ENCODE measurements at regions not wholly inside any gene's neighbourhood (a gene's known extent, or its start where the extent isn't known, plus 50 kb on each side); places are given as distances from the start of the nearest gene placed in this dataset.

- H3K9me3 Mint-ChIP-seq: no peaks in the 10 kb centered on the region
- H3K36me3 Mint-ChIP-seq: no peaks in the 10 kb centered on the region
- no peak overlapping the region for H3K4me3 ChIP-seq (ENCODE audit: low read depth, low read length)
- no peak overlapping the region for H3K4me3 Mint-ChIP-seq
- no peak overlapping the region for H3K27ac Mint-ChIP-seq
- H3K27ac ChIP-seq (ENCODE audit: insufficient read depth, low read length, poor library complexity, severe bottlenecking): no peak overlapping the region
- DNase-seq (no peak), ATAC-seq (ENCODE audit: low read depth in 2 of 2) (no peak)
- H3K9me3 ChIP-seq (ENCODE audit: control insufficient read depth in 2 of 2, low read length in 2 of 2): no peaks in the 10 kb centered on the region
- H3K27me3 Mint-ChIP-seq: peaks cover 11% of the 10 kb centered on the region
- H3K4me1 ChIP-seq (ENCODE audit: control insufficient read depth, insufficient read depth, low read length, poor library complexity, severe bottlenecking): no peaks in the 10 kb centered on the region
- peaks cover 4% of the 10 kb centered on the region for H3K27me3 ChIP-seq (ENCODE audit: control insufficient read depth, insufficient read depth, low read length)
- H3K4me1 Mint-ChIP-seq: no peaks in the 10 kb centered on the region
- no peaks in the 10 kb centered on the region for H3K36me3 ChIP-seq (ENCODE audit: control insufficient read depth, insufficient read depth, low read length)
Measured at GRCh38 chr13:78770601-78771000, 111.6 kb upstream of the OBI1 start.

GRCh38 chr13:78768950-78769349 lies 110.0 kb upstream of the OBI1 start:
- Histone ChIP-seq H3K27me3 (ENCODE audit: control insufficient read depth, insufficient read depth, low read length) (peaks cover 4% of the 10 kb centered on the region), H3K4me1 (ENCODE audit: control insufficient read depth, insufficient read depth, low read length, poor library complexity, severe bottlenecking) (no peaks in the 10 kb centered on the region), H3K4me3 (ENCODE audit: low read depth, low read length) (no peak overlapping the region), H3K27ac (ENCODE audit: insufficient read depth, low read length, poor library complexity, severe bottlenecking) (no peak overlapping the region), H3K36me3 (ENCODE audit: control insufficient read depth, insufficient read depth, low read length) (no peaks in the 10 kb centered on the region), H3K9me3 (ENCODE audit: control insufficient read depth in 2 of 2, low read length in 2 of 2) (no peaks in the 10 kb centered on the region)
- peaks cover 0 to 3% (median 0%) of the 10 kb centered on the region in 7 donors for H3K9me3 Mint-ChIP-seq
- H3K27me3 Mint-ChIP-seq: peaks cover 7% of the 10 kb centered on the region
- no peaks in the 10 kb centered on the region for H3K4me1 Mint-ChIP-seq
- H3K36me3 Mint-ChIP-seq: no peaks in the 10 kb centered on the region
- no peak overlapping the region for H3K4me3 Mint-ChIP-seq
- DNase-seq (no peak), ATAC-seq (ENCODE audit: low read depth in 2 of 2) (no peak)
- H3K27ac Mint-ChIP-seq: no peak overlapping the region

- H3K4me3 Mint-ChIP-seq: no peak overlapping the region
- Histone ChIP-seq H3K27me3 (ENCODE audit: control insufficient read depth, insufficient read depth, low read length) (peaks cover 1% of the 10 kb centered on the region), H3K4me1 (ENCODE audit: control insufficient read depth, insufficient read depth, low read length, poor library complexity, severe bottlenecking) (no peaks in the 10 kb centered on the region), H3K27ac (ENCODE audit: insufficient read depth, low read length, poor library complexity, severe bottlenecking) (no peak overlapping the region), H3K9me3 (ENCODE audit: control insufficient read depth in 2 of 2, low read length in 2 of 2) (no peaks in the 10 kb centered on the region), H3K4me3 (ENCODE audit: low read depth, low read length) (no peak overlapping the region), H3K36me3 (ENCODE audit: control insufficient read depth, insufficient read depth, low read length) (no peaks in the 10 kb centered on the region)
- DNase-seq (no peak), ATAC-seq (ENCODE audit: low read depth in 2 of 2) (no peak)
- H3K9me3 Mint-ChIP-seq: peaks cover 0 to 3% (median 0%) of the 10 kb centered on the region in 7 donors
- H3K27me3 Mint-ChIP-seq: peaks cover 4% of the 10 kb centered on the region
- H3K4me1 Mint-ChIP-seq: no peaks in the 10 kb centered on the region
- no peaks in the 10 kb centered on the region for H3K36me3 Mint-ChIP-seq
- peak overlapping the region in 1 of 3 donors; percentile 9 for H3K27ac Mint-ChIP-seq
Measured at GRCh38 chr13:78764665-78765064, 105.7 kb upstream of the OBI1 start.

- Mint-ChIP-seq H3K27me3 (peaks cover 4% of the 10 kb centered on the region), H3K36me3 (no peaks in the 10 kb centered on the region), H3K4me3 (no peak overlapping the region), H3K27ac (no peak overlapping the region), H3K9me3 (peaks cover 0 to 3% (median 0%) of the 10 kb centered on the region in 7 donors), H3K4me1 (no peaks in the 10 kb centered on the region)
- no peak for DNase-seq
- Histone ChIP-seq H3K4me3 (ENCODE audit: low read depth, low read length) (no peak overlapping the region), H3K4me1 (ENCODE audit: control insufficient read depth, insufficient read depth, low read length, poor library complexity, severe bottlenecking) (no peaks in the 10 kb centered on the region), H3K27ac (ENCODE audit: insufficient read depth, low read length, poor library complexity, severe bottlenecking) (no peak overlapping the region), H3K27me3 (ENCODE audit: control insufficient read depth, insufficient read depth, low read length) (peaks cover 1% of the 10 kb centered on the region), H3K9me3 (ENCODE audit: control insufficient read depth in 2 of 2, low read length in 2 of 2) (no peaks in the 10 kb centered on the region), H3K36me3 (ENCODE audit: control insufficient read depth, insufficient read depth, low read length) (no peaks in the 10 kb centered on the region)
- ATAC-seq (ENCODE audit: low read depth in 2 of 2): no peak
Measured at GRCh38 chr13:78762825-78763224, 103.9 kb upstream of the OBI1 start.

- H3K9me3 ChIP-seq (ENCODE audit: control insufficient read depth in 2 of 2, low read length in 2 of 2): no peaks in the 10 kb centered on the region
- H3K36me3 Mint-ChIP-seq: no peaks in the 10 kb centered on the region
- H3K27me3 Mint-ChIP-seq: peaks cover 4% of the 10 kb centered on the region
- no peaks in the 10 kb centered on the region for H3K4me1 ChIP-seq (ENCODE audit: control insufficient read depth, insufficient read depth, low read length, poor library complexity, severe bottlenecking)
- no peak overlapping the region for H3K27ac ChIP-seq (ENCODE audit: insufficient read depth, low read length, poor library complexity, severe bottlenecking)
- no peaks in the 10 kb centered on the region for H3K36me3 ChIP-seq (ENCODE audit: control insufficient read depth, insufficient read depth, low read length)
- no peak for ATAC-seq (ENCODE audit: low read depth in 2 of 2)
- no peak for DNase-seq
- H3K4me1 Mint-ChIP-seq: no peaks in the 10 kb centered on the region
- H3K9me3 Mint-ChIP-seq: peaks cover 0 to 2% (median 0%) of the 10 kb centered on the region in 7 donors
- no peak overlapping the region for H3K4me3 Mint-ChIP-seq
- H3K27me3 ChIP-seq (ENCODE audit: control insufficient read depth, insufficient read depth, low read length): peaks cover 3% of the 10 kb centered on the region
- no peak overlapping the region for H3K27ac Mint-ChIP-seq
- no peak overlapping the region for H3K4me3 ChIP-seq (ENCODE audit: low read depth, low read length)
Measured at GRCh38 chr13:78759704-78760103, 100.7 kb upstream of the OBI1 start.

- no peak for ATAC-seq (ENCODE audit: low read depth in 2 of 2)
- H3K9me3 ChIP-seq (ENCODE audit: control insufficient read depth in 2 of 2, low read length in 2 of 2): no peaks in the 10 kb centered on the region
- H3K27ac ChIP-seq (ENCODE audit: insufficient read depth, low read length, poor library complexity, severe bottlenecking): no peak overlapping the region
- H3K36me3 ChIP-seq (ENCODE audit: control insufficient read depth, insufficient read depth, low read length): no peaks in the 10 kb centered on the region
- Mint-ChIP-seq H3K4me3 (no peak overlapping the region), H3K9me3 (peaks cover 0 to 2% (median 0%) of the 10 kb centered on the region in 7 donors), H3K27me3 (peaks cover 4% of the 10 kb centered on the region), H3K36me3 (no peaks in the 10 kb centered on the region), H3K4me1 (no peaks in the 10 kb centered on the region), H3K27ac (no peak overlapping the region)
- no peak overlapping the region for H3K4me3 ChIP-seq (ENCODE audit: low read depth, low read length)
- peaks cover 3% of the 10 kb centered on the region for H3K27me3 ChIP-seq (ENCODE audit: control insufficient read depth, insufficient read depth, low read length)
- H3K4me1 ChIP-seq (ENCODE audit: control insufficient read depth, insufficient read depth, low read length, poor library complexity, severe bottlenecking): no peaks in the 10 kb centered on the region
- no peak for DNase-seq
Measured at GRCh38 chr13:78758549-78758948, 99.6 kb upstream of the OBI1 start.

GRCh38 chr13:78753435-78753834 lies 94.5 kb upstream of the OBI1 start:
- no peak overlapping the region for H3K4me3 Mint-ChIP-seq
- H3K27me3 Mint-ChIP-seq: no peaks in the 10 kb centered on the region
- peaks cover 2% of the 10 kb centered on the region for H3K27me3 ChIP-seq (ENCODE audit: control insufficient read depth, insufficient read depth, low read length)
- no peaks in the 10 kb centered on the region for H3K4me1 ChIP-seq (ENCODE audit: control insufficient read depth, insufficient read depth, low read length, poor library complexity, severe bottlenecking)
- no peak overlapping the region for H3K4me3 ChIP-seq (ENCODE audit: low read depth, low read length)
- no peaks in the 10 kb centered on the region for H3K36me3 Mint-ChIP-seq
- ATAC-seq (ENCODE audit: low read depth in 2 of 2): no peak
- no peaks in the 10 kb centered on the region for H3K4me1 Mint-ChIP-seq
- no peak overlapping the region for H3K27ac Mint-ChIP-seq
- no peak for DNase-seq
- no peak overlapping the region for H3K27ac ChIP-seq (ENCODE audit: insufficient read depth, low read length, poor library complexity, severe bottlenecking)
- peaks cover 0 to 1% (median 0%) of the 10 kb centered on the region in 7 donors for H3K9me3 Mint-ChIP-seq
- H3K9me3 ChIP-seq (ENCODE audit: control insufficient read depth in 2 of 2, low read length in 2 of 2): no peaks in the 10 kb centered on the region
- no peaks in the 10 kb centered on the region for H3K36me3 ChIP-seq (ENCODE audit: control insufficient read depth, insufficient read depth, low read length)

GRCh38 chr13:78750735-78751134 lies 91.8 kb upstream of the OBI1 start:
- Histone ChIP-seq H3K4me3 (ENCODE audit: low read depth, low read length) (no peak overlapping the region), H3K27ac (ENCODE audit: insufficient read depth, low read length, poor library complexity, severe bottlenecking) (no peak overlapping the region), H3K36me3 (ENCODE audit: control insufficient read depth, insufficient read depth, low read length) (no peaks in the 10 kb centered on the region), H3K27me3 (ENCODE audit: control insufficient read depth, insufficient read depth, low read length) (no peaks in the 10 kb centered on the region), H3K4me1 (ENCODE audit: control insufficient read depth, insufficient read depth, low read length, poor library complexity, severe bottlenecking) (no peaks in the 10 kb centered on the region), H3K9me3 (ENCODE audit: control insufficient read depth in 2 of 2, low read length in 2 of 2) (no peaks in the 10 kb centered on the region)
- H3K4me3 Mint-ChIP-seq: no peak overlapping the region
- peaks cover 0 to 1% (median 0%) of the 10 kb centered on the region in 7 donors for H3K9me3 Mint-ChIP-seq
- no peak for ATAC-seq (ENCODE audit: low read depth in 2 of 2)
- no peak overlapping the region for H3K27ac Mint-ChIP-seq
- no peaks in the 10 kb centered on the region for H3K4me1 Mint-ChIP-seq
- H3K36me3 Mint-ChIP-seq: no peaks in the 10 kb centered on the region
- H3K27me3 Mint-ChIP-seq: no peaks in the 10 kb centered on the region
- no peak for DNase-seq

All from CD4-positive, CD25-positive, alpha-beta regulatory T cell (primary cell).